AG04450 (cell line): ENCODE measurements at regions not wholly inside any gene's neighbourhood (a gene's known extent, or its start where the extent isn't known, plus 50 kb on each side); places are given as distances from the start of the nearest gene placed in this dataset.

Experiments used
- CTCF ChIA-PET: fragments of 300-600, 350-600 bp; formaldehyde crosslinking; extraction: SDS; loops from one replicate; lab custom pipeline; 2022; ENCODE audit warnings: antibody characterized with exemption, inconsistent platforms; lab: Charles Lee
- POLR2A ChIA-PET: fragments of 350-600 bp; formaldehyde crosslinking; extraction: SDS; loops from one replicate; lab custom pipeline; 2021; ENCODE audit warnings: antibody characterized with exemption, inconsistent platforms; lab: Yijun Ruan, JAX
- DNase-seq: peaks from one replicate; pipeline ENCODE4 v3.0.0-alpha.2; 2011; ENCODE audit warnings: low read depth, low spot score
- H3K27ac ChIP-seq: one replicate; pipeline ENCODE4 v1.5.1; 2012; ENCODE audit warnings: low read depth, low read length, control low read depth
- H3K27me3 ChIP-seq: one replicate; pipeline ENCODE4 v1.6.0; 2012; ENCODE audit warnings: low read length; ENCODE audit not compliant: control insufficient read depth, insufficient read depth
- H3K4me3 ChIP-seq: 2 replicates; pipeline ENCODE4 v1.5.1; 2011; ENCODE audit warnings: mild to moderate bottlenecking, low read depth, low read length, control low read depth
- H3K9me3 ChIP-seq: 2 replicates; pipeline ENCODE4 v1.5.1; 2012; ENCODE audit warnings: low read length; ENCODE audit not compliant: control insufficient read depth, insufficient read depth
- CTCF ChIP-seq: IDR thresholded peaks from 2 replicates; pipeline ENCODE4 v1.5.1; 2011; ENCODE audit warnings: low read depth, low read length, control low read depth, inconsistent platforms

GRCh38 chr17:5816491-5817070, 232.3 kb upstream of the NLRP1 start:
- CTCF ChIA-PET, result no interaction called here
- H3K9me3 ChIP-seq, result peaks cover 3% of the 10 kb centered on the region; the same call in 1 of the 2 replicates
- TF ChIP-seq CTCF, result no peak
- DNase-seq, result no peak
- H3K4me3 ChIP-seq, result no peak overlapping the region
- POLR2A ChIA-PET, result no interaction called here
- H3K27me3 ChIP-seq, result peaks cover 4% of the 10 kb centered on the region
- no peak overlapping the region for H3K27ac ChIP-seq

- TF ChIP-seq CTCF, result no peak
- Histone ChIP-seq H3K27me3 (peaks cover 4% of the 10 kb centered on the region), H3K27ac (no peak overlapping the region), H3K4me3 (no peak overlapping the region), H3K9me3 (peaks cover 3% of the 10 kb centered on the region; the same call in 1 of the 2 replicates)
- CTCF ChIA-PET, result no interaction called here
- POLR2A ChIA-PET, result no interaction called here
- DNase-seq, result no peak
Measured at GRCh38 chr17:5817475-5818395, 233.4 kb upstream of the NLRP1 start.

GRCh38 chr17:5819396-5819795, 235.1 kb upstream of the NLRP1 start:
- no peak for DNase-seq
- Histone ChIP-seq H3K27me3 (peaks cover 4% of the 10 kb centered on the region), H3K9me3 (peaks cover 3% of the 10 kb centered on the region; the same call in 1 of the 2 replicates), H3K27ac (no peak overlapping the region), H3K4me3 (no peak overlapping the region)
- ChIA-PET POLR2A (no interaction called here), CTCF (no interaction called here)
- no peak for TF ChIP-seq CTCF

GRCh38 chr17:5819921-5820685, 235.8 kb upstream of the NLRP1 start:
- no peak for TF ChIP-seq CTCF
- POLR2A ChIA-PET, result no interaction called here
- CTCF ChIA-PET, result no interaction called here

More at GRCh38 chr17:5819921-5820685, 235.8 kb upstream of the NLRP1 start:
- no peak overlapping the region for H3K4me3 ChIP-seq
- peaks cover 3% of the 10 kb centered on the region; the same call in 1 of the 2 replicates for H3K9me3 ChIP-seq
- H3K27ac ChIP-seq, result no peak overlapping the region
- peaks cover 4% of the 10 kb centered on the region for H3K27me3 ChIP-seq
- DNase-seq, result no peak
